Keratinocyte (primary cell): ENCODE measurements at regions not wholly inside any gene's neighbourhood (a gene's known extent, or its start where the extent isn't known, plus 50 kb on each side); places are given as distances from the start of the nearest gene placed in this dataset.

ENCODE experiments used
- DNase-seq: peaks from one replicate; pipeline ENCODE4 v3.0.0-alpha.2; 2011; ENCODE audit warnings: low read depth, missing footprints, low spot score
- FAIRE-seq: peaks from 2 replicates; lab custom pipeline; 2011; peaks lifted over from hg19 to GRCh38; lab: Jason Lieb, UNC
- H2AFZ ChIP-seq: 2 replicates; pipeline ENCODE4 v1.6.0; 2012; ENCODE audit warnings: low read length, control low read depth, inconsistent platforms; ENCODE audit not compliant: control insufficient read depth
- H3K27ac ChIP-seq: 2 replicates; pipeline ENCODE4 v1.5.1; 2011; ENCODE audit warnings: low read length; ENCODE audit not compliant: control insufficient read depth, insufficient read depth
- H3K27me3 ChIP-seq: 3 replicates; pipeline ENCODE4 v1.6.0; 2011; ENCODE audit warnings: low read length; ENCODE audit not compliant: control insufficient read depth, insufficient read depth; ENCODE audit errors: extremely low read depth
- H3K36me3 ChIP-seq, 2 experiments: 2 replicates in 1 of 2; 3 replicates in 1 of 2; pipeline ENCODE4 v1.5.1; 2011; ENCODE audit warnings: low read length in 2 of 2, mild to moderate bottlenecking in 1 of 2; ENCODE audit not compliant: control insufficient read depth in 2 of 2, insufficient read depth in 2 of 2; ENCODE audit errors: extremely low read depth in 1 of 2
- H3K4me1 ChIP-seq: 3 replicates; pipeline ENCODE4 v1.5.1; 2011; ENCODE audit warnings: low read length; ENCODE audit not compliant: control insufficient read depth, insufficient read depth; ENCODE audit errors: extremely low read depth
- H3K4me2 ChIP-seq: 3 replicates; pipeline ENCODE4 v1.6.0; 2011; ENCODE audit warnings: low read depth, low read length; ENCODE audit not compliant: control insufficient read depth, insufficient read depth; ENCODE audit errors: extremely low read depth
- H3K4me3 ChIP-seq, 3 experiments: fragments of 200-600 bp in 1 of 3; sonication (generic) in 1 of 3; 2 replicates in 2 of 3; 3 replicates in 1 of 3; pipeline ENCODE4 v1.5.1; 2011 to 2016; ENCODE audit warnings: low read length in 3 of 3, mild to moderate bottlenecking in 3 of 3, control low read depth in 2 of 3, inconsistent platforms in 1 of 3, low read depth in 1 of 3, mixed read lengths in 1 of 3, mixed run types in 1 of 3, moderate library complexity in 1 of 3; ENCODE audit not compliant: control insufficient read depth in 2 of 3, insufficient read depth in 2 of 3; ENCODE audit errors: extremely low read depth in 1 of 3
- H3K79me2 ChIP-seq: 2 replicates; pipeline ENCODE4 v1.6.0; 2012; ENCODE audit warnings: low read length; ENCODE audit not compliant: control insufficient read depth, insufficient read depth
- H3K9ac ChIP-seq: 3 replicates; pipeline ENCODE4 v1.6.0; 2011; ENCODE audit warnings: low read length; ENCODE audit not compliant: control insufficient read depth, insufficient read depth; ENCODE audit errors: extremely low read depth
- H3K9me1 ChIP-seq: 3 replicates; pipeline ENCODE4 v1.6.0; 2011; ENCODE audit warnings: low read length; ENCODE audit not compliant: control insufficient read depth, insufficient read depth; ENCODE audit errors: extremely low read depth
- H3K9me3 ChIP-seq: 2 replicates; pipeline ENCODE4 v1.5.1; 2012; ENCODE audit warnings: low read depth, low read length; ENCODE audit not compliant: control insufficient read depth
- H4K20me1 ChIP-seq: 3 replicates; pipeline ENCODE4 v1.6.0; 2011; ENCODE audit warnings: low read length; ENCODE audit not compliant: control insufficient read depth, insufficient read depth; ENCODE audit errors: extremely low read depth
- EZH2 ChIP-seq: IDR thresholded peaks from one replicate; pipeline ENCODE4 v1.6.1; 2012; ENCODE audit warnings: inconsistent platforms, mild to moderate bottlenecking, low read length, moderate library complexity
- dilution Hi-C: fragments of 300-500 bp; cut with MboI; formaldehyde crosslinking; loops from one replicate; pipeline ENCODE4 v1.7.0; 2020; ENCODE audit warnings: low sequenced_read_pairs; ENCODE audit not compliant: extremely low pct_ligation_motif_present
- TF ChIP-seq, protein P1 (sequence below), 3 experiments: IDR thresholded peaks in 1 of 3; conservative IDR thresholded peaks in 1 of 3; optimal IDR thresholded peaks in 1 of 3; 2 replicates in 2 of 3; 3 replicates in 1 of 3; pipeline versions ENCODE3 to v1.5.1; 2011; ENCODE audit warnings: low read length in 3 of 3, mild to moderate bottlenecking in 3 of 3, moderate library complexity in 2 of 3, control low read depth in 1 of 3, inconsistent platforms in 1 of 3; ENCODE audit not compliant: insufficient read depth in 2 of 3; ENCODE audit errors: extremely low read depth in 1 of 3

- Histone ChIP-seq H4K20me1 (no peaks in the 10 kb centered on the region), H3K27ac (no peak overlapping the region), H3K4me3 (no peak overlapping the region), H3K27me3 (no peaks in the 10 kb centered on the region), H2AFZ (no peak overlapping the region), H3K4me2 (no peak overlapping the region), H3K4me1 (no peaks in the 10 kb centered on the region), H3K79me2 (no peaks in the 10 kb centered on the region), H3K9me1 (no peaks in the 10 kb centered on the region), H3K9ac (no peak overlapping the region), H3K9me3 (no peaks in the 10 kb centered on the region), H3K36me3 (no peaks in the 10 kb centered on the region)
- FAIRE-seq, result no peak
- TF ChIP-seq, protein P1, sequence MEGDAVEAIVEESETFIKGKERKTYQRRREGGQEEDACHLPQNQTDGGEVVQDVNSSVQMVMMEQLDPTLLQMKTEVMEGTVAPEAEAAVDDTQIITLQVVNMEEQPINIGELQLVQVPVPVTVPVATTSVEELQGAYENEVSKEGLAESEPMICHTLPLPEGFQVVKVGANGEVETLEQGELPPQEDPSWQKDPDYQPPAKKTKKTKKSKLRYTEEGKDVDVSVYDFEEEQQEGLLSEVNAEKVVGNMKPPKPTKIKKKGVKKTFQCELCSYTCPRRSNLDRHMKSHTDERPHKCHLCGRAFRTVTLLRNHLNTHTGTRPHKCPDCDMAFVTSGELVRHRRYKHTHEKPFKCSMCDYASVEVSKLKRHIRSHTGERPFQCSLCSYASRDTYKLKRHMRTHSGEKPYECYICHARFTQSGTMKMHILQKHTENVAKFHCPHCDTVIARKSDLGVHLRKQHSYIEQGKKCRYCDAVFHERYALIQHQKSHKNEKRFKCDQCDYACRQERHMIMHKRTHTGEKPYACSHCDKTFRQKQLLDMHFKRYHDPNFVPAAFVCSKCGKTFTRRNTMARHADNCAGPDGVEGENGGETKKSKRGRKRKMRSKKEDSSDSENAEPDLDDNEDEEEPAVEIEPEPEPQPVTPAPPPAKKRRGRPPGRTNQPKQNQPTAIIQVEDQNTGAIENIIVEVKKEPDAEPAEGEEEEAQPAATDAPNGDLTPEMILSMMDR (optimal IDR thresholded peaks at IDR 0.05 in 1 of 3, IDR thresholded peaks at IDR 0.05 in 1 of 3, conservative IDR thresholded peaks at IDR 0.05 in 1 of 3; ENCODE audit: extremely low read depth in 1 of 3, insufficient read depth in 2 of 3, low read length in 3 of 3), result no peak
- no peak for TF ChIP-seq EZH2
- DNase-seq, result no peak
- dilution Hi-C loops, result no loop called here
Measured at GRCh38 chr21:16302851-16303282, 573.1 kb downstream of the USP25 start.

DNA sequence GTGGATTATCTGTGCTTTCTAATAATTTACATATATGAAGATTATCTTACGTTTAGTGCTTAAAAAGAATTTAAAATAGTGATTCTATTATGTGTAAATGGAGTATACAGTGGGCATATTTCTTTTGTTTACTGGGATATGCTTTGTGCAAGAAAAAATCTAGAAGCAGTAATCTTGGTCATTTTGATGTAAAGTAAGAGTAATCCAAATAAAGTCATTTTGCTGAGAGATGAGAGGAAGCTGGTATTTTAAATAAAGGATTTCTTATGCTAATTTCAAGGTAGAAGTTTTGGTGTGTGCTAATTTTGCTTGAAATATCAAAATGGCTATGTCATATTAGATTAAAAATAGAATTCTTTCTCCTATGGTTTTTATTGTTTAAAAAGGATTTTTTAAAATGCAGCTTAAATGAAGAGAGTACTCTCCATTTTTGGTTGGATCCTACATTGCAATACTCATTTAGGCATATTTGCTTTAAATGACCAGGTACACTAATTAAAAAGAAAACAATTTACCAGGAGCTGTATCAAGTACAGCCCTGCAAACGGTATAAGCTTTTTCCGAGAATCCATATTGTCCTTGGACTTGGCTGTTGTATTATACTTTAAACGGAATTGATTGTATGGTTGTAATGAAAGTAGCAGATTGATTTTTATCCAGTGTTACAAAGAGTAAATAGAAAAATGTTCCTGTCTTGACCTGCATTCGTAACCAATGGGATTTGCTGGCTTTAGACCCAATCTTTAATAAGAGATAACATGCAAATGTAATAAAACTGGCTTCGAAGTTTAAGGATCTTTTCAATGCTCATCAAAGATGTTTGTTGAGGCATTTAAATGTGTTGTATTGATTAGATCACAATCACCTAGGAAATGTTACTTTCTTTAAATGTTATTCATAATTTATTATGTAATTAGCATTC lies 574.7 kb downstream of the USP25 start:
- Histone ChIP-seq H3K27ac (no peak overlapping the region), H3K4me2 (no peak overlapping the region), H3K36me3 (no peaks in the 10 kb centered on the region), H2AFZ (no peak overlapping the region), H4K20me1 (no peaks in the 10 kb centered on the region), H3K9ac (no peak overlapping the region), H3K79me2 (no peaks in the 10 kb centered on the region), H3K9me3 (no peaks in the 10 kb centered on the region), H3K4me1 (no peaks in the 10 kb centered on the region), H3K27me3 (no peaks in the 10 kb centered on the region), H3K4me3 (no peak overlapping the region), H3K9me1 (no peaks in the 10 kb centered on the region)
- TF ChIP-seq, protein P1 (optimal IDR thresholded peaks at IDR 0.05 in 1 of 3, IDR thresholded peaks at IDR 0.05 in 1 of 3, conservative IDR thresholded peaks at IDR 0.05 in 1 of 3; ENCODE audit: extremely low read depth in 1 of 3, insufficient read depth in 2 of 3, low read length in 3 of 3), result no peak
- no peak for TF ChIP-seq EZH2
- DNase-seq (no peak), FAIRE-seq (no peak)
- dilution Hi-C loops, result no loop called here
